Activated effector memory CD4-positive, alpha-beta T cell treated with Interleukin-2 at 50 U/mL for 16 hours (primary cell): ENCODE measurements at regions not wholly inside any gene's neighbourhood (a gene's known extent, or its start where the extent isn't known, plus 50 kb on each side); places are given as distances from the start of the nearest gene placed in this dataset.

Experiments
- DNase-seq: peaks from one replicate; pipeline ENCODE4 v3.0.0-alpha.2; 2020

DNA sequence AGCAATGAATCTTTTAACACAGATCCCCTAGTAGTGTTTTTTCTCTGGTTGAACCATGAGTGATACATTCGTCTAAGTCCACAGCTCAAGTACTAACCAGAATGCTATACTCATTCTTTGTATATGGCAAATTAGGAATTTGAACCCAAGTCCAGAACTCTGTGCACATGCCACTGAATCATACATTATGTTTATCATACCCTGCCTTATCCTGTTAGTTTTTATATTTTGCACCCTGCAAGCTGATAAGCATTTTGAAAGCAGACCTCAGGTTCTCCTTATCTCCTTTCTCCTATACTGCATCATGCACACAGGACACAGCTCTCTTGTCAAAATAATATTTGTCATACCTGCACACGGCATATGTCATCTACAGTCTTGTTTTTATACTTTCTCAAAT is 54.6 kb upstream of the ELL2 start:
- no peak for DNase-seq

- DNase-seq = no peak
These were observed 54.1 kb upstream of the ELL2 start for GRCh38 chr5:96015709-96016108.

DNA sequence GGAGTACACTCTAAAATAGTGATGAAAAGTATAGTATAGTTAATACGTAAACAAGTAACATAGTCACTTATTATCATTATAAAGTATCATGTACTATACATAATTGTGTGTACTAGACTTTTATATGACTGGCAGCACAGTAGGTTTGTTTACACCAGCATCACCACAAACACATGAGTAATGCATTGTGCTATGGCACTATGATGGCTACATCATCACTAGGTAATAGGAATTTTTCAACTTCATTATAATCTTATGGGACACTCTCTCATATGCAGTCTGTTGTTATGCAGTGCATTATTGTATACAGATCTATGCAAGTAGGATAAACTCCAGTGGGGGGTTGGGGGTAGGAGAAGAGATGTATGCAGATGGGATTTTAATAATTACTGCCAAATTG is 52.7 kb upstream of the ELL2 start:
- DNase-seq = no peak

DNA sequence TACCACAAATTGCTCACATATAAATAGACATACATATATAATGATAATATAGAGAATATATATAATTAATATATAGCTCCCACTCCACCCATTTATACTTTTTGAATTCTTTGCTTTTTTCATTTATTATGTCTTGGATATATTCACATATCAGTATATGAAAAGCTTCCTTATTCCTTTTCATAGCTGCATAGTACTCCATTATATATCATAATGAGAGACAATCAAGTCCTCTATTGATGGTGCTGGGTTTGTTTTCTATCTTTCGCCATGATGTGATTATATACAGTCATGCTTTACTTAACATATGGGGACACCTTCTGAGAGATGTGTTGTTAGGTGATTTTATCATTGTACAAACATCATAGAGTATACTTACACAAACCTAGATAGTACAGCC is 51.6 kb upstream of the ELL2 start:
- DNase-seq = no peak

DNA sequence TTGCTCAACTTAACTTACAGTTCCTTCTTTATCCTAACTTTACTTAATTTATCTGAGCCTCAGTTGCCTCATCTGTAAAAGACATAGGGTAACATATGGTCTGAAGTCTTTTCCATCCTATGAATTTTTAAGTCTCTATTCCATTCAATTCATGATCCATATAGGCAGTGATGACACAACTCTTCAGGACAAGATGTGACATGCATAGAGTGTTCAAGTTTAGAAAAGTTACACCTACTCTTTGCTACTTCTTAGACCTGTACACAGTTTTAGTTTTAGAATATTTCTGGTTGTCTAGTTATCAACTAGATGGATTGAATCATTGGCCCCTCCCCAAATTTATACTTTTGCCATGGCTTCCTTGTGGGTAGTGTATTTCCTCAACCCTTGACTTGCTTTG is 50.7 kb upstream of the ELL2 start:
- no peak for DNase-seq
